Mesendoderm (in vitro differentiated cells): ENCODE measurements at regions not wholly inside any gene's neighbourhood (a gene's known extent, or its start where the extent isn't known, plus 50 kb on each side); places are given as distances from the start of the nearest gene placed in this dataset.

Source experiments
- DNase-seq: peaks from one replicate; pipeline ENCODE4 v3.0.0; 2013
- H2AK5ac ChIP-seq: 2 replicates; pipeline ENCODE4 v1.6.1; 2013; ENCODE audit warnings: low read length, inconsistent platforms
- H2BK120ac ChIP-seq: 2 replicates; pipeline ENCODE4 v1.6.1; 2013; ENCODE audit warnings: low read depth, mild to moderate bottlenecking, low read length, moderate library complexity, mixed read lengths
- H2BK15ac ChIP-seq: replicated peaks from 2 replicates; pipeline ENCODE4 v1.6.1; 2013; ENCODE audit warnings: low read depth, mild to moderate bottlenecking, moderate library complexity
- H2BK5ac ChIP-seq: 2 replicates; pipeline ENCODE4 v1.6.1; 2013; ENCODE audit warnings: low read length, inconsistent platforms
- H3K18ac ChIP-seq: 2 replicates; pipeline ENCODE4 v1.6.1; 2013; ENCODE audit warnings: mild to moderate bottlenecking, low read length, mixed read lengths
- H3K23ac ChIP-seq: one replicate; pipeline ENCODE4 v1.6.1; 2013; ENCODE audit warnings: low read length
- H3K27ac ChIP-seq: 2 replicates; pipeline ENCODE4 v1.5.1; 2013; ENCODE audit warnings: low read depth, mild to moderate bottlenecking, inconsistent platforms, low read length, moderate library complexity
- H3K27me3 ChIP-seq: 2 replicates; pipeline ENCODE4 v1.6.1; 2013; ENCODE audit warnings: low read length, control low read depth, mild to moderate bottlenecking, inconsistent platforms; ENCODE audit not compliant: insufficient read depth, poor library complexity
- H3K36me3 ChIP-seq: 2 replicates; pipeline ENCODE4 v1.6.1; 2013; ENCODE audit warnings: low read length, inconsistent platforms; ENCODE audit not compliant: control insufficient read depth, insufficient read depth
- H3K4ac ChIP-seq: one replicate; pipeline ENCODE4 v1.6.1; 2013; ENCODE audit warnings: low read depth, mild to moderate bottlenecking, low read length, moderate library complexity
- H3K4me1 ChIP-seq: 2 replicates; pipeline ENCODE4 v1.6.1; 2013; ENCODE audit warnings: low read depth, low read length, inconsistent platforms; ENCODE audit not compliant: control insufficient read depth
- H3K4me2 ChIP-seq: 2 replicates; pipeline ENCODE4 v1.6.1; 2013; ENCODE audit warnings: low read length
- H3K4me3 ChIP-seq: 2 replicates; pipeline ENCODE4 v1.5.1; 2013; ENCODE audit warnings: mild to moderate bottlenecking, low read length
- H3K56ac ChIP-seq: one replicate; pipeline ENCODE4 v1.6.1; 2013; ENCODE audit warnings: low read length
- H3K79me1 ChIP-seq: 2 replicates; pipeline ENCODE4 v1.6.1; 2013; ENCODE audit warnings: low read length, inconsistent platforms
- H3K79me2 ChIP-seq: 2 replicates; pipeline ENCODE4 v1.6.1; 2013; ENCODE audit warnings: mild to moderate bottlenecking, low read length; ENCODE audit not compliant: control insufficient read depth, insufficient read depth
- H3K9ac ChIP-seq: 2 replicates; pipeline ENCODE4 v1.6.1; 2013; ENCODE audit warnings: low read length, inconsistent platforms
- H4K5ac ChIP-seq: one replicate; pipeline ENCODE4 v1.6.1; 2013; ENCODE audit warnings: low read length
- H4K8ac ChIP-seq: one replicate; pipeline ENCODE4 v1.6.1; 2013; ENCODE audit warnings: low read depth, mild to moderate bottlenecking, control low read depth, low read length, moderate library complexity
- WGBS: extraction: QIAGEN DNeasy Blood & Tissue Kit; methylation state at CpG from one replicate; pipeline ENCODE4 v1.1.7; 2013; ENCODE audit warnings: low lambda C conversion rate, missing lambda C conversion rate; ENCODE audit not compliant: insufficient coverage; ENCODE audit errors: extremely low coverage; 5-methylcytosine and 5-hydroxymethylcytosine counted together

DNA sequence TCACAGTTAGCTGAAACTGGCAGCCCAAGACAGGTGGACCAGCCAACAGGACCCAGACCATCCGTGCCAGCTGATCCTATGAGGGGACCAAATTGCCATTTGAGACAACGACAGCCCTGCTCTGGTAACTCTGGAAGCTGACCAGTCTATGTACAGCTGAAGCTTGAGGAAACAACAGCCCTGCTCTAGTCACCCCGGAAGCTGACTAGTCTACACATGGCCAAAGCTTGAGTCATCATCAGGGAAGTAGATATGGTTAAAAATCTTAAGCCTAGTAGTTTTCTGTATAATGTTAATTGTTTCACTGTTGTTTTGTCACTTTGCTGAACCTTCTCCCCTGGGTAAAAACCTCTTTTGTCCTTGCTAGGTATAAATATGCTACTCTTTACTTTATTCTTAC is 905.4 kb upstream of the NDST4 start:
- Histone ChIP-seq H3K9ac (no peak overlapping the region), H2AK5ac (no peak overlapping the region), H3K4me2 (no peak overlapping the region), H3K23ac (no peak overlapping the region), H4K5ac (no peak overlapping the region), H4K8ac (no peak overlapping the region), H3K27me3 (no peaks in the 10 kb centered on the region), H3K36me3 (no peaks in the 10 kb centered on the region), H3K18ac (no peak overlapping the region), H3K56ac (no peak overlapping the region), H2BK5ac (no peak overlapping the region), H3K27ac (no peak overlapping the region), H3K4me1 (no peaks in the 10 kb centered on the region), H3K79me2 (no peaks in the 10 kb centered on the region), H3K4ac (no peak overlapping the region), H2BK15ac (no peak overlapping the region), H3K4me3 (no peak overlapping the region), H3K79me1 (no peaks in the 10 kb centered on the region), H2BK120ac (no peak overlapping the region)
- whole genome bisulfite sequencing, result no CpG with 5 or more reads among the region's 3 CpGs
- no peak for DNase-seq

DNA sequence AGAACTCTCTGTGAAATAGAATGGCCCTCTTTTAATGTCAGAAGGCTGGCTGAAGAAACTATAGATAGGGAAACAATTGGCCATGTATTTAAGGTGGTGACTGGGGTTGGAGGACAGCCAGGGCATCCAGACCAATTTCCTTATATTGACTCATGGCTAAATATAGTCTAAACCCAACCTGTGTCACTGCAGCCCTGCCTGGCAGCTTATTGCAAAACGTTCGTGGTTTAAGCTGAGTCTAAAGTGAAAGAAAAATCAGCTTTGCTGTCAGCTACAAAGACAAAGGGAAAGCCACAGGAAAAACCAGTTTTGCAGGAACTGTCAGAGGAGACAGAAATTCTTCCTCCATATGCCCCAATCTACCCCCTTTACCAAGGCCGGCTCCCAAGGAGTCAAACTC is 902.8 kb upstream of the NDST4 start:
- Histone ChIP-seq H3K4me1 (no peaks in the 10 kb centered on the region), H3K27me3 (no peaks in the 10 kb centered on the region), H3K27ac (no peak overlapping the region), H2BK120ac (no peak overlapping the region), H3K9ac (no peak overlapping the region), H4K8ac (no peak overlapping the region), H3K4me2 (no peak overlapping the region), H3K4me3 (no peak overlapping the region), H2BK5ac (no peak overlapping the region), H3K56ac (no peak overlapping the region), H3K18ac (no peak overlapping the region), H3K79me2 (no peaks in the 10 kb centered on the region), H2AK5ac (no peak overlapping the region), H3K23ac (no peak overlapping the region), H2BK15ac (no peak overlapping the region), H3K4ac (no peak overlapping the region), H4K5ac (no peak overlapping the region), H3K36me3 (no peaks in the 10 kb centered on the region), H3K79me1 (no peaks in the 10 kb centered on the region)
- no peak for DNase-seq
- no CpG with 5 or more reads among the region's 3 CpGs for whole genome bisulfite sequencing

DNA sequence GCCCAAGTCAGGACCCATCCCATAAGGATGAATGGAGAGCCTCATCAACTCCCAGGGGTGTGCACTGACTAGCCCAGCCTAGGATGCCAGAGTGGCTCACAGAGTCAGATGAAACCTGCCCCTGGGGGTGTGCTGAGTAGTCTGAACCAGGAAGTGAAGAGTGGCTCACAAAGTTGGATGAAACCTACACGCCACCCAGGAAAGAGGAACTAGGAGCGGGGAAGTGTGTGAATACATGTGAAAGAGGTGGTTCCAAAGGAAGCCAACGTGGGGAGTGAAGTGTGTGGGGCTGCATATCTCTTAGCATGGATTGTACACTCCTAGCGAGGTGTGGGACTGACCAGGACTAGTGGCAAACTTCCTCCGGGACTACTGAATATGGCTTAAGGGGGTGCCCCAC is 902.1 kb upstream of the NDST4 start:
- H3K4ac ChIP-seq, result no peak overlapping the region
- no peak overlapping the region for H3K23ac ChIP-seq
- H3K56ac ChIP-seq, result no peak overlapping the region
- H3K27me3 ChIP-seq, result no peaks in the 10 kb centered on the region
- no peak overlapping the region for H2BK5ac ChIP-seq
- no peaks in the 10 kb centered on the region for H3K79me1 ChIP-seq
- no peak overlapping the region for H4K5ac ChIP-seq
- no peaks in the 10 kb centered on the region for H3K79me2 ChIP-seq
- WGBS, result no CpG with 5 or more reads among the region's 5 CpGs
- H3K36me3 ChIP-seq, result no peaks in the 10 kb centered on the region
- no peak overlapping the region for H3K27ac ChIP-seq
- no peak overlapping the region for H3K18ac ChIP-seq
- H2AK5ac ChIP-seq, result no peak overlapping the region
- DNase-seq, result no peak
- H4K8ac ChIP-seq, result no peak overlapping the region
- H2BK15ac ChIP-seq, result no peak overlapping the region
- no peak overlapping the region for H3K4me2 ChIP-seq
- H3K4me3 ChIP-seq, result peak overlapping the region; percentile 6
- no peak overlapping the region for H2BK120ac ChIP-seq
- H3K9ac ChIP-seq, result no peak overlapping the region
- no peaks in the 10 kb centered on the region for H3K4me1 ChIP-seq

DNA sequence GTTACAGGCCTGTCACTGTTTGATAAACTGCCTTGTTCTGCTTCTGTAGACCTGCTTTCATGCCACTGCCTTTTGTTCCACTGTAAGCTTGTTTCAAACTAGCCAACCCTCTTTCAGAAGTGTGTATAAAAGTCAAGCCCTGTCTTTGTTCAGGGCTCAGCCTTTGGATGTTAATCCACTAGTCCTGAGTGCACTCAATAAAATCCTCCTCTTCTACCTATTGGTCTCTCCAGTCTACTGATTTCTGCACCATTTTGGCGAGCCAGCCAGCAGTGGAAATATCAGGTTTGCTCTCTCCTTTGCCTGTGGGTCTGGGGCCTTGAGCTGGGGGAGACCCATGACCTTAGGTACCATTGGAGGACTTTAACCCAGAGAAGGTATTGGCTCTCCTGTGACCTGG is 901.6 kb upstream of the NDST4 start:
- Histone ChIP-seq H4K5ac (no peak overlapping the region), H3K4me3 (no peak overlapping the region), H3K4me1 (no peaks in the 10 kb centered on the region), H3K79me2 (no peaks in the 10 kb centered on the region), H4K8ac (no peak overlapping the region), H3K27me3 (no peaks in the 10 kb centered on the region), H2BK15ac (no peak overlapping the region), H3K4me2 (no peak overlapping the region), H3K27ac (no peak overlapping the region), H2BK120ac (no peak overlapping the region), H3K4ac (no peak overlapping the region), H2AK5ac (no peak overlapping the region), H3K36me3 (no peaks in the 10 kb centered on the region), H3K9ac (no peak overlapping the region), H3K18ac (no peak overlapping the region), H3K79me1 (no peaks in the 10 kb centered on the region), H3K23ac (no peak overlapping the region), H2BK5ac (no peak overlapping the region), H3K56ac (no peak overlapping the region)
- peak; percentile 30 for DNase-seq
- WGBS, result no CpG with 5 or more reads among the region's 1 CpG

DNA sequence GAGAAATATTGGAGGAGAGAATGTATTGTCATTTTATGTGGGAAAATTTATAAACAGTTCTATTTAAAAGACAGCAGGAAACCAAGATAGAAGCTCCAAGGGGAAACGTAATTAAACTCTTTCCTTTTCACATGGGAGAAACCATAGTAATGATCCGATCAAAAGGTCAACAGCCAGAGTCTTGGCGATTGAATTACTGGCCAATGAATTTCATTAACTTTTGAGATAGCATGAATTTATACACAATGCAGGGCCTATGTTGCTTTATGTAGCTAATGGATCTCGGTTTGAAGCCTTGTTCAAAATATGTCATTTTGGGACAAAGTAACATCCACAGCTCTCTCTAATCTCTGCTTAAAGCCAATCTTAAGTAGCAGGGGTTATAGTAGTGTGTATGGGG is 897.5 kb upstream of the NDST4 start:
- Histone ChIP-seq H3K27me3 (no peaks in the 10 kb centered on the region), H3K4ac (no peak overlapping the region), H3K56ac (no peak overlapping the region), H3K27ac (no peak overlapping the region), H4K5ac (no peak overlapping the region), H2BK5ac (no peak overlapping the region), H4K8ac (no peak overlapping the region), H2BK15ac (no peak overlapping the region), H3K4me2 (no peak overlapping the region), H3K4me3 (no peak overlapping the region), H3K36me3 (no peaks in the 10 kb centered on the region), H2AK5ac (no peak overlapping the region), H3K23ac (no peak overlapping the region), H3K4me1 (no peaks in the 10 kb centered on the region), H3K79me1 (no peaks in the 10 kb centered on the region), H3K18ac (no peak overlapping the region), H3K79me2 (no peaks in the 10 kb centered on the region), H2BK120ac (no peak overlapping the region), H3K9ac (no peak overlapping the region)
- no CpG with 5 or more reads among the region's 4 CpGs for WGBS
- DNase-seq, result no peak

DNA sequence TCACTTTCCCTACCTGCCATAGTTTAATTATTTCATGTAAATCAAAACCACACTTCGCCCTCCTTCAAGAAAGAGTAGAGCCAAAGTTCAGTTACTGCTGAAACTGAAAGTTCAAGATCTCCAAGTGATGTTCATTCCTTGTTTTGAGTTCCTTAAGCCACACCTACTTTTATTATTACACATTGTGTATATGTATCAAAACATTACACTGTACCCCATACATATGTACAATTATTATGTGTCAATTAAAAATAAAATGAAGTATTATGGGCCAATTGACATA is 892.3 kb upstream of the NDST4 start:
- H3K4me1 ChIP-seq, result no peaks in the 10 kb centered on the region
- H3K23ac ChIP-seq, result no peak overlapping the region
- H2BK15ac ChIP-seq, result no peak overlapping the region
- no peaks in the 10 kb centered on the region for H3K79me1 ChIP-seq
- no peak for DNase-seq
- H3K18ac ChIP-seq, result no peak overlapping the region
- no peak overlapping the region for H2BK5ac ChIP-seq
- no peak overlapping the region for H3K4me3 ChIP-seq
- no peak overlapping the region for H2BK120ac ChIP-seq
- no peak overlapping the region for H3K9ac ChIP-seq
- H2AK5ac ChIP-seq, result no peak overlapping the region
- no peak overlapping the region for H3K4ac ChIP-seq
- H3K36me3 ChIP-seq, result no peaks in the 10 kb centered on the region
- H3K4me2 ChIP-seq, result no peak overlapping the region
- no CpG with 5 or more reads among the region's 1 CpG for WGBS
- no peak overlapping the region for H3K56ac ChIP-seq
- no peaks in the 10 kb centered on the region for H3K27me3 ChIP-seq
- H3K27ac ChIP-seq, result no peak overlapping the region
- no peak overlapping the region for H4K5ac ChIP-seq
- H3K79me2 ChIP-seq, result no peaks in the 10 kb centered on the region
- no peak overlapping the region for H4K8ac ChIP-seq
